K562 (cell line): ENCODE measurements at regions not wholly inside any gene's neighbourhood (a gene's known extent, or its start where the extent isn't known, plus 50 kb on each side); places are given as distances from the start of the nearest gene placed in this dataset.

Experiments used
- ATAC-seq: fragments of 200-7000 bp; cut with Tn5 transposase; 3 replicates; pipeline ENCODE4 v1.9.1; 2020; ENCODE audit warnings: moderate library complexity
- BruUV-seq: library from RNA; stranded (reverse); fragments of 400-500 nt; replicated peaks from 2 replicates; lab custom pipeline; 2021; lab: Mats Ljungman, UMichigan
- CTCF ChIA-PET: fragments of 300-600 bp; formaldehyde crosslinking; extraction: SDS; loops from one replicate; lab custom pipeline; 2021; ENCODE audit warnings: low intra/inter-chr PET ratio; lab: Yijun Ruan, JAX
- POLR2A ChIA-PET: fragments of 300-600, 350-650 bp; sonication (Branson Sonifier 250); formaldehyde crosslinking; extraction: SDS; loops from one replicate; lab custom pipeline; 2021; ENCODE audit warnings: antibody characterized with exemption, inconsistent platforms; lab: Yijun Ruan, JAX
- DNase-seq, 4 experiments: peaks; one replicate each; pipeline versions ENCODE4 v3.0.0 to v3.0.0-alpha.2; 2011 to 2018; ENCODE audit warnings: low spot score in 3 of 4, mixed read lengths in 3 of 4; ENCODE audit errors: extremely low read depth in 1 of 4
- FAIRE-seq: peaks from 2 replicates; lab custom pipeline; 2011; peaks lifted over from hg19 to GRCh38; lab: Jason Lieb, UNC
- H2AFZ ChIP-seq: 2 replicates; pipeline ENCODE4 v1.6.0; 2011; ENCODE audit warnings: low read depth, low read length, control low read depth, inconsistent platforms
- H3K27ac ChIP-seq: fragments of 200-600 bp; 3 replicates; pipeline ENCODE4 v1.8.0; 2011; ENCODE audit warnings: low read depth, mild to moderate bottlenecking, control low read depth, inconsistent platforms, low read length, moderate library complexity, mixed read lengths; ENCODE audit errors: extremely low read depth
- H3K27me3 ChIP-seq, 2 experiments: fragments of 300-600 bp in 1 of 2; 2 replicates in 1 of 2; 3 replicates in 1 of 2; pipeline versions ENCODE4 v1.6.0 to v1.8.0; 2011; ENCODE audit warnings: inconsistent platforms in 2 of 2, low read length in 2 of 2, mild to moderate bottlenecking in 1 of 2, mixed read lengths in 1 of 2, moderate library complexity in 1 of 2; ENCODE audit not compliant: control insufficient read depth in 2 of 2, insufficient read depth in 2 of 2
- H3K36me3 ChIP-seq: fragments of 300-600 bp; 3 replicates; pipeline ENCODE4 v1.8.0; 2011; ENCODE audit warnings: mild to moderate bottlenecking, low read length, inconsistent platforms; ENCODE audit not compliant: control insufficient read depth, insufficient read depth
- H3K4me1 ChIP-seq, 2 experiments: fragments of 200-600 bp in 1 of 2; replicated peaks in 1 of 2; 2 replicates in 1 of 2; 3 replicates in 1 of 2; pipeline versions ENCODE4 v1.5.1 to v1.8.0; 2011; ENCODE audit warnings: inconsistent platforms in 2 of 2, low read length in 2 of 2, mild to moderate bottlenecking in 1 of 2, mixed read lengths in 1 of 2, moderate library complexity in 1 of 2; ENCODE audit not compliant: control insufficient read depth in 2 of 2, insufficient read depth in 2 of 2
- H3K4me2 ChIP-seq: 2 replicates; pipeline ENCODE4 v1.6.1; 2011; ENCODE audit warnings: low read length, control low read depth, inconsistent platforms, mixed read lengths; ENCODE audit not compliant: insufficient read depth
- H3K4me3 ChIP-seq: fragments of 200-600 bp; sonication (generic), shearing (Covaris generic); 2 replicates; pipeline ENCODE4 v1.5.1; 2016; ENCODE audit warnings: control low read depth, inconsistent platforms
- H3K79me2 ChIP-seq: fragments of 200-600 bp; 3 replicates; pipeline ENCODE4 v1.8.0; 2011; ENCODE audit warnings: low read length, inconsistent platforms; ENCODE audit not compliant: control insufficient read depth, insufficient read depth
- H3K9ac ChIP-seq, 2 experiments: 2 replicates each; pipeline versions ENCODE4 v1.6.0 to v1.6.1; 2011; ENCODE audit warnings: low read depth in 2 of 2, low read length in 2 of 2, control low read depth in 1 of 2, inconsistent platforms in 1 of 2, mild to moderate bottlenecking in 1 of 2, mixed read lengths in 1 of 2; ENCODE audit not compliant: insufficient read depth in 1 of 2
- H3K9me1 ChIP-seq: one replicate; pipeline ENCODE4 v1.6.0; 2011; ENCODE audit warnings: inconsistent platforms, mild to moderate bottlenecking, low read length, moderate library complexity; ENCODE audit not compliant: control insufficient read depth, insufficient read depth
- H3K9me3 ChIP-seq: replicated peaks from 2 replicates; pipeline ENCODE4 v1.5.1; 2011; ENCODE audit warnings: low read depth, low read length, inconsistent platforms; ENCODE audit not compliant: control insufficient read depth, insufficient read depth
- H4K20me1 ChIP-seq: replicated peaks from 2 replicates; pipeline ENCODE4 v1.6.1; 2011; ENCODE audit warnings: low read length, inconsistent platforms, mixed read lengths; ENCODE audit not compliant: control insufficient read depth, insufficient read depth
- ELK1 ChIP-seq: sonication (generic); formaldehyde crosslinking; IDR thresholded peaks from 2 replicates; pipeline ENCODE4 v1.8.1; 2022; ENCODE audit warnings: missing genetic modification reagents
- LCOR ChIP-seq: sonication (generic); formaldehyde crosslinking; IDR thresholded peaks from 2 replicates; pipeline ENCODE4 v1.8.0; 2022; ENCODE audit warnings: mild to moderate bottlenecking, missing genetic modification reagents
- ZNF175 ChIP-seq: fragments of 200-800 bp; sonication (Bioruptor generic); IDR thresholded peaks from 2 replicates; pipeline ENCODE4 v1.6.1; 2016; ENCODE audit warnings: low read depth, mild to moderate bottlenecking, missing genetic modification characterization, missing compliant biosample characterization
- WGBS: fragments of 100-300 bp; shearing (Covaris generic); methylation state at CpG from one replicate; pipeline ENCODE4 v1.1.6; 2016; ENCODE audit warnings: low coverage, mixed read lengths; ENCODE audit not compliant: insufficient coverage; ENCODE audit errors: missing lambda C conversion rate; 5-methylcytosine and 5-hydroxymethylcytosine counted together
- in situ Hi-C: fragments of 300-500 bp; cut with MboI; formaldehyde crosslinking; loops from 4 replicates; pipeline ENCODE4 v1.15.0; 2018; ENCODE audit warnings: inconsistent platforms, mixed read lengths
- intact Hi-C: fragments of 100-400 bp; cut with micrococcal nuclease; formaldehyde crosslinking; loops from 2 replicates; pipeline ENCODE4 v1.14.2; 2022

GRCh38 chr10:78351283-78351682 lies 317.6 kb downstream of the RPS24 start (continued):
- no peak for TF ChIP-seq ELK1 (CRISPR knock-in tag)

GRCh38 chr10:78351809-78352208 lies 318.1 kb downstream of the RPS24 start:
- DNase-seq, result no peak
- Histone ChIP-seq H3K27ac (no peak overlapping the region), H3K36me3 (no peaks in the 10 kb centered on the region), H3K4me3 (no peak overlapping the region), H4K20me1 (no peaks in the 10 kb centered on the region), H3K79me2 (no peaks in the 10 kb centered on the region), H3K9ac (no peak overlapping the region), H3K4me2 (no peak overlapping the region), H3K9me3 (no peaks in the 10 kb centered on the region; the same call in 1 of the 2 replicates), H3K9me1 (no peaks in the 10 kb centered on the region), H3K27me3 (peaks cover 4 to 13% of the 10 kb centered on the region in 2 experiments; a peak in 3 of 5 replicates), H3K4me1 (no peaks in the 10 kb centered on the region), H2AFZ (no peak overlapping the region)
- no peak for TF ChIP-seq LCOR (CRISPR knock-in tag)
- no peak for TF ChIP-seq ZNF175
- CTCF ChIA-PET, result no interaction called here
- in situ Hi-C loops, result no loop called here
- 0% methylated on average over 3 of the region's 3 CpGs for WGBS
- no TSS peak for BruUV-seq
- ATAC-seq, result no peak
- no peak for FAIRE-seq
- intact Hi-C loops, result no loop called here
- POLR2A ChIA-PET, result no interaction called here
